Stomach (tissue), 4 donors: ENCODE measurements at regions not wholly inside any gene's neighbourhood (a gene's known extent, or its start where the extent isn't known, plus 50 kb on each side); places are given as distances from the start of the nearest gene placed in this dataset.

ENCODE experiments used
- POLR2A ChIP-seq, 4 donors: fragments of 450-650 bp; IDR thresholded peaks; one replicate each; pipeline ENCODE4 v1.6.1; 2016; ENCODE audit warnings: antibody characterized with exemption in 4 of 4, control low read depth in 2 of 4, mild to moderate bottlenecking in 1 of 4, moderate library complexity in 1 of 4
- TF ChIP-seq, protein P1 (sequence below), 7 experiments: fragments of 450-650 bp in 4 of 7; fragments of 200-600 bp in 3 of 7; sonication (generic) in 3 of 7; IDR thresholded peaks; one replicate each; pipeline ENCODE4 v1.5.1; 2016 to 2019; ENCODE audit warnings: antibody characterized with exemption in 7 of 7, control low read depth in 2 of 7, mild to moderate bottlenecking in 1 of 7

DNA sequence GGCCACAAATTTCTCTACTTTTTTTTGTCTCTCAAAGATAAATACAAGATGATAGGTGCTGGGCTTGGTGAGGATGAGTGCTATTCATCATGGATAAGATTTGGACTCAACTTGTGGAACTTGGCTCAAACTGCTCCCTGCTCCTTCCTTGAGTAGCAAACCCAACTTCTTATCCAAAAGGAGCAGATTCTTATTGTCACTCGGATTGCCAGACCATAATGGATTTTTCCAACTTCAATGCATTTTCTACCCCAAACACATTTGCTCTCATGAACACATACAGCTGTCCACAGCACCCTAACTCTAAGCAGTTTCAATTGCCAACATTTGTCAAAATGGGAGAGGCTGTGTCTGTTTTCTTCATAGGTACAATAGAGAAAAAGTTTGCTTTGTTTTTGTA is 99.5 kb upstream of the APCDD1 start:
- TF ChIP-seq, protein P1, sequence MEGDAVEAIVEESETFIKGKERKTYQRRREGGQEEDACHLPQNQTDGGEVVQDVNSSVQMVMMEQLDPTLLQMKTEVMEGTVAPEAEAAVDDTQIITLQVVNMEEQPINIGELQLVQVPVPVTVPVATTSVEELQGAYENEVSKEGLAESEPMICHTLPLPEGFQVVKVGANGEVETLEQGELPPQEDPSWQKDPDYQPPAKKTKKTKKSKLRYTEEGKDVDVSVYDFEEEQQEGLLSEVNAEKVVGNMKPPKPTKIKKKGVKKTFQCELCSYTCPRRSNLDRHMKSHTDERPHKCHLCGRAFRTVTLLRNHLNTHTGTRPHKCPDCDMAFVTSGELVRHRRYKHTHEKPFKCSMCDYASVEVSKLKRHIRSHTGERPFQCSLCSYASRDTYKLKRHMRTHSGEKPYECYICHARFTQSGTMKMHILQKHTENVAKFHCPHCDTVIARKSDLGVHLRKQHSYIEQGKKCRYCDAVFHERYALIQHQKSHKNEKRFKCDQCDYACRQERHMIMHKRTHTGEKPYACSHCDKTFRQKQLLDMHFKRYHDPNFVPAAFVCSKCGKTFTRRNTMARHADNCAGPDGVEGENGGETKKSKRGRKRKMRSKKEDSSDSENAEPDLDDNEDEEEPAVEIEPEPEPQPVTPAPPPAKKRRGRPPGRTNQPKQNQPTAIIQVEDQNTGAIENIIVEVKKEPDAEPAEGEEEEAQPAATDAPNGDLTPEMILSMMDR (IDR thresholded peaks at IDR 0.05) = no peak
- TF ChIP-seq POLR2A (IDR thresholded peaks at IDR 0.05) = no peak
